ENCODE measurements at regions not wholly inside any gene's neighbourhood (a gene's known extent, or its start where the extent isn't known, plus 50 kb on each side); places are given as distances from the start of the nearest gene placed in this dataset.

GRCh38 chr15:88315221-88315878 is 58.8 kb upstream of the NTRK3 start:
- no peak for DNase-seq

GRCh38 chr15:88312941-88313579 is 56.5 kb upstream of the NTRK3 start:
- DNase-seq: peak; percentile 35

- DNase-seq: no peak
Measured at GRCh38 chr15:88309363-88309762, 52.8 kb upstream of the NTRK3 start.

GRCh38 chr15:88307344-88307743 is 50.8 kb upstream of the NTRK3 start:
- no peak for DNase-seq

All from fibroblast of skin of back (primary cell).